Inflammatory macrophage (primary cell): ENCODE measurements at regions not wholly inside any gene's neighbourhood (a gene's known extent, or its start where the extent isn't known, plus 50 kb on each side); places are given as distances from the start of the nearest gene placed in this dataset.
"Not testable (repeated sequence)": the region's sequence is repeated elsewhere in the genome, so short reads cannot be mapped to it uniquely, and the experiment has no call there.

Source experiments
- DNase-seq, 2 donors: peaks; one replicate each; pipeline ENCODE4 v3.0.0-alpha.2; 2020 to 2022

DNA sequence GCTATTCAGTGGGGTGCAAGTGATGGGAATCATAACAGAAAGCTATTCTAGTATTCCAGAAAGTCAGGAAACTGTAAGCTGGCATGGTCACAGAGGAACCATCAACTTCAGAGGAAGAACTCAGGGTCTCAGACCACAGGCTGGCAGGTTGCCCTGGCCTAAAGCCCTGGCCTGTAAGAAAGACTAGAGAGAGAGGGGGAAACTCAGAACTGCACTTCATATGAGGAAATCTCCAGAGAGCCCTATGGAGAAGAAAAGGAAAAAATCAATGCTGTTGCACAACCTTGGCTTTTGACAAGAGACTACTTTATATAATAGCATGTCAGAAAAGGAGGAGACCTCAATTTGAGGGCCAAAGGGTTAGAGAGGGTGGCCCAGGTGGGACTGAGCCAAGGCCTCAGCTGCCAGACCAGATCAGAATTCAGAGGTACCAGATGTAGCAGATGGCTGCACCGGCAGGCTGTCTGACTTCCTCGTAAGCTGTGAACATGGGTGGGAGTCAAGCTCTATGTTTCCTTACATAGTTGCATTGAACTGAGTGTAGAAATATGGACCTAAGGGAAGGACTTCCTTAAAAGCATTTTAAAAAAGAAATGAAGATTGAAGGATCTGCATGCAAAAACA, 333.8 kb downstream of the PDCD6IP start:
- DNase-seq: peak; percentile 48 to 56

DNA sequence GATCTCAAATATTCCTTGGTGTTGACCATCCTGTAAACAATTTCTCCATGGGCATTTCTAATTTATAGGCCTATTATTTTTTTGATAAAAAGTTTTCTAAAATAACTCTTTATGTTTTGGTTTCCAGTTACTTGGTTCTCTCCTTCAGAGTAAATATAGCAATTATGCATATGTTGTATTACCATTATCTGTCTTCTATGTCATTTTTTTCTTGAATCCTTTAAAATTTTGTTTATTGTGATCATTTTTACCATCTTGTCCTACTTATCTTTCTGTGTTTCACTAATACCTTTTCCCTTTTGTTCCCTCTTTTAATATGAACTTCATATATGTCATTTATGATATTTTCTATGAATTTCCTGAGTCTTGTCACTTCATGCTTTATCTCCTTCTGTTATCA, 341.1 kb downstream of the PDCD6IP start:
- DNase-seq: no peak

DNA sequence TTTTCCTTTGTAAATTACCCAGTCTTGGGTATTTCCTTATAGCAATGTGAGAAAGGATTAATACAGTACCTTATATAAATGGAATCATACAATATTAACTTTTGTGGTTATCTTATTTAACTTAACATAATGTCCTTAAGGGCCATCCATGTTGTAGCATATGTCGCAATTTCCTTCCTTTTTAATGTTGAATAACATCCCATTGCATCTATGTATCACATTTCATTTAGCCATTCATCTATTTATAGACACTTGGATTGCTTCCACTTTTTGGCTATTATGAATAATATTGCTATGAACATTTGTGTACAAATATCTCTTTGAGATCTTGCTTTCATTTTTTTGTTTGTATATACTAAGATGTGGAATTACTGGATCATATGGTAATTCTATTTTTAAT, 342.2 kb downstream of the PDCD6IP start:
- peak; percentile 46 to 81 for DNase-seq

DNA sequence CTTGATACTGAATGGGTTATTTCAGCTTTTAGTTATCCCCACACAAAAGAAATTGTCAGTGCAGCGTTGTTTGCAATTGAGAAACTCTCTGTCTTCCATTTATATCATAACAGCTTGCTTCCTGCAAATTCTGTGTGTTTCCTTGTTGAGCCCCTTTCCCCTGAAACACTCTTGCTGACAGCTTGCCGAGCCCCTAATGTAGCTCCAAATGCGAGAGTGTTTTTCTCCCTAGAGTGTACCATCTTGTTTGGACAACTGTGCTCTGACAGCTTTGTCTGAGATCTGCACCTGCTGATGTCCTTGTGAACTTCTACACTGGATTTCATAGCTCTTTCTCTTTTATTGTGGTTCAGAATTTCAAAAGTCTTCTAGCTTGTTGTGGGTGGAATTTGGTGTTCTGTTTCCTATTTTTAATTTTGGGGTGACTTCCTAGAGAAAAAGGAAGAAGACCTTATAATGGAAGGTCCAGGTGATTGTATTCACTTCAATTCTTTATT, 343.5 kb downstream of the PDCD6IP start:
- DNase-seq: no peak

DNA sequence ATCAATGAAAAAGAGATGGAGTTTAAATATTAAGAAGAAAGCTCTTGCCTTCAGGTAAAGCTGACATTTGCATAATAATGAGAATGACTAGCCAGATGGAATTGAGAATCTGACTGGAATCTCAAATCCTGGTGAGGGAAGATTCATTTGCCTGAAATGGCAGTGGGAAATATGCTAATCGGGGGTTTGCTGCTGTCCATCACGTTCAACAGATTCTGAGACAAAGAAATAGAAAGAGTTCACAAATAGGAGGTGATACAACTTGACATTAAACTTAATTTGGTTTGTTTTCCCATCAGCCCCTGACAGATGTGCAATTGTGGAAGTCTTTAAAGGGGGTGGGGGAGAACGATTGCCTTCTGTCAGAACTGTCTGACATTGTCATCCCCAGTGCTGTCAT, 347.4 kb downstream of the PDCD6IP start:
- DNase-seq: no peak

DNA sequence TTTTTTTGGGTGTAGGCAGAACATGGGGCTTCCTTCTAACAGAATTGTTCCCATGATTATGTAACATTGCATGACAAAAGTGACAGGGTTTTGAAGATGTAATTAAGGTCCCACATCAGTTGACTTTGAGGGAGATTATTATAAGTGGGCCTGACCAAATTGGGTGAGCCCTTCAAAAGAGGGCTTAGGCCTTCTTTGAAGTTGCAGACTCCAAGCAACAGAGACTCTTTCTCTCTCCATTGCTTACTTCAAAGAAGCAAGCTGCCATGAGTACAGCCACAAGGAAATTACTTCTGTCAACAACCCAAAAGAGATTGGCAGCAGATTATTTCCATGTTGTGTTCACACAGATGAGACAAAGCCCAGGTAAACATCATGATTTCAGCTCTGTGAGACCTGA, 348.2 kb downstream of the PDCD6IP start:
- no peak for DNase-seq

DNA sequence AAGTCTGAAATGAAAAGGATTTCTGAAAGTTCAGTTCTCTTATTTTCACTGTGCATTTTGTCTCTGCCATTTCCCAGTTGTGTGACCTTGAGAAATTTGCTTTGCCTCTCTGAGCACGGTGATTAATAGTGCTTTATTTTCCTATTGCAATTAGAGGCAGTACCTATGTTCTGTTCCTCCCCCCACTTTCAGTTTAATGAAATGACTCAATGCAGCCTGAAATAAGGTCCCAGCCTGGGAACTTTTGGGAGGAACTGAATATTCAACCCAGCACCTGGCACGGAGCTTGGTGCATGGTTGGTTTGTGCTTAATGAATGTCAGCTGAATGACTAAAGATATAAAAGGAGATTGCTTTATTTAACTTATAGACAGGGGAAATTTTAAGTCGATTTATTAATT, 352.6 kb downstream of the PDCD6IP start:
- DNase-seq: no peak

DNA sequence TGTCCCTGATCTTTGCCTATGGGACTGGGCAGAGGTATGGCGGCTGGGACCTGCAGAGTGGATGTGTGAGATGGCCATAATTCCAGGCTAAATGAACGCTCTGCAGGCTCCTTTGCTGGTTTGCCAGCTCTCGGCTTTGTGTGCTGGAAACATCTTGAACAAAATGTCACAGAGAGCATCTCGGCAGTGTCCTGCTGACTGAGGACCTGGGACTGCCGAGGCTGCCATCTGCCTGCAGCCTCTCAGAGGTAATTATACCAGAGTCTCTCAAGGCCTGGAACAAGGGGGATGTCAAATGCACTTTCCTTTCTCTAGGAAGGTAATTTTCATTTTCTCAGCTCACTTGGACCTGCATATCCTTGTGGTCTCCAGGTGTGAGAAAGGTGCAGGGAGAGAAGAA, 354.2 kb downstream of the PDCD6IP start:
- DNase-seq: no peak

DNA sequence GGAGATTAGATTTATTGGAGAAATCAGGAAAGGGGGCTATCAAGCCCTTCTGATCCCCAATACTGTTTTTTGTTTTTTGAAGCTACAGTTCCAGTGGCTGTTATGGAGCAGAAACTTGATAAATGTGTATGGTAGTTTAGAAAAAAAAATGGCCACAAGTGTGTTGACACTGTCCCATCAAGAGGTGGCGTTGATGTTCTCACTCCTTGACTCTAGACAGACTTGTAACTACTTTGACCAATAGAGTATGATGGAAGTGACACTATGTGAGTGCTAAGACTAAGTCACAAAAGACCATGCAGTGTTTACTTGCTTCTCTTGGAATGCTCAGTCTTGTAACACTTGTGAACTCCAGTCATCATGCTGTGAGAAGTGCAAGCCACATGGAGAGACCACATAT, 356.7 kb downstream of the PDCD6IP start:
- DNase-seq: no peak

DNA sequence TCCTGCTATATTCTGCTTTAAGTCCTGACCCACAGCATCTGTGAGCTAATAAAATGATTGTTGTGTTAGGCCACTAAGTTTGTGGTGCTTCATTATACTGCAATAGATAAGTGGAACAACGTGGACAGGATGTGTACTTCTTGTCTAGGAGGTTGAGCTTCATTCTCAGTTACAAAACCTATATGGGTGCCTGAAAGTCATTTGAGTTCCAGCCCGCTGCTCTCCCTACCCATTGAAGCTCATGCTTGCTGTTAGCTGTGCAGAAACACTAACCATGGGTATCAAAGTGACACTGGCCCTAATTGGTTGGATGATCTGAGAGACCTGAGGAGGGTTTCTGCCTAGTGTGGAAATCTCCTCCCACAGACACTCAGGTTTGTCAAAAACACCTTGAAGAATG, 357.2 kb downstream of the PDCD6IP start:
- DNase-seq: no peak

DNA sequence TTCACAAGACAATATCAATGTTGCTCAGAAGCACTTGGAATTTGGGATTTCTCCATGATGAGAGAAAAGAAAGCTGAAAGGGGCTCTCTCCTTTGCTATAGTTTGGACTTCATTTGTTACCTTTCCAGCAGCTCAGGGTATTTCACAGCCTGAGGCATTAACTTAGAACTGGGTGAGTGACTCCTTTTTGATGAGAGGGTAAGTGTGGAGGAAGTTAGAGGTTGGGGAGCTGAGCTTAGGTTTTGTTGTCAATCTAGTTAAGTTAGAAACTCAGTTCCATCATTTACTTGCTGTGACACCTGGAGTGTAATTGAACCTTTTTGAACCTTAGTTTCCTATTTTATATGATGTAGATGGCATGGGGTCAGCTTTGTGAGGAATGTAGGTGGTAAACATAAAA, 359.1 kb downstream of the PDCD6IP start:
- DNase-seq: no peak

DNA sequence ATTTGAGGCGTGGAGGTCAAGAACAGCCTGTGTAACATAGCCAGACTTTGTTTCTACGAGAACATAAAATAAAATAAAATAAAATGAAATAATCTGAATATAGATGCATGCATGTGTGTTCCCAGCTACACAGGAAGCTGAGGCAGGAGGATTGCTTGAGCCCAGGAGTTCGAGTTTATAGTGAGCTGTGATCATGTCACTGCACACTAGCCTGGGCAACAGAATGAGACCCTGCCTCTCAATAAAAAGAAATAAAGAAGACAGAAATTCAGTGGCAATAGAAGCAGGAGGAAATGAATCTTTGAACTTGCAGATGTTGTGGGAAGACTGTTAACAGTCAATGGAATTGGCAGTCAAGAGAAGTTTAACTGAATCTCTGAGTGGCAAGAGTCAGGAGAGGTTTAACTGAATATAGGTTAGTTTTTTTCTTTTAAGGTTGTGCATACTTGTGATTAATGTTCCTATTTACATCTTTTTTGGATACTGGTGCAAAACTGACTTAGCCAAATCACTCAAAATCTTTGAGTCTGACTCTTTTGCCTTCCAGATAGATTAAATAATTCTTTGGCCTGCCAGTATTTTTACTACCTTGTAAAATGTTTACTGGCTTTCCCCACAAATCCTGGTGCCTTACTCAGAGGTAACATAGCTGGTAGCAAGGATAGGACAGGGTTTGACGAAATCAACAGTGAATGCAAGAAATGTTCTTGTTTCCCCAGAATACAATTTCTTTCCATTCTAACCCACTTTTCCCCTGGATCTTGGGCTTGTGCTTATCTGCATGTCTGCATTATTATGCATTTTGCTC, 361.4 kb downstream of the PDCD6IP start:
- no peak for DNase-seq

DNA sequence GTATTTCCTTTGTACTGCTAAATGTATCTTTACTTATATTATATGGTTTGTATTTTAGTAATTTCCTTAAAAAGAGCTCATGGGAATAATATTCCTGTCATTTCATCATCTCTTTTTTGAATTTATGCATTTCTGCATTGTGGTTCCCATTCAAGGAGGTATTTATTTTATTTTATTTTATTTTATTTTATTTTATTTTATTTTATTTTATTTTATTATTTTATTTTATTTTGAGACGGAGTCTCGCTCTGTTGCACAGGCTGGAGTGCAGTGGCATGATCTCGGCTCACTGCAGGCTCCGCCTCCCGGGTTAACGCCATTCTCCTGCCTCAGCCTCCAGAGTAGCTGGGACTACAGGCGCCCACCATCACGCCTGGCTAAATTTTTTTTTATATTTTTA, 371.2 kb downstream of the PDCD6IP start:
- not testable (repeated sequence) for DNase-seq

DNA sequence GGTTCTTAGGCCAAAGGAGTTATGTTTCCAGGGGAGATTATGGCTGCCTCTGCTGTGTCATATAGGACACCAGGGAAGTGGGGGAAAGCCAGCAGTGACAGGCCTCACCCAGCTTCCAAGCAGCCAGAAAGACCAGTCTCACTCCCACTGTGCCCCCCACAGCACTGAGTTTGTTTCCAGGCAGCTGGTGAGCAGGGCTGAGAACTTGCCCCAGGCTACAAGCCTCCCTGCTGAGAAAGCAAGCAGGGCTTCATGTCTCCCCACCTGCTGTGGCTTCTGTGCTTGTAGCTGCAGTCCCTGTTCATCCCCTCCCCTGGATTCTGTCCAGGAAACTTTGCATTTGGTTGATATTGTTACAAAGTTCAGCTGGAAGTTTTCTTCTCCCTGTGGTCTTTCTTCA, 376.3 kb downstream of the PDCD6IP start:
- no peak for DNase-seq

DNA sequence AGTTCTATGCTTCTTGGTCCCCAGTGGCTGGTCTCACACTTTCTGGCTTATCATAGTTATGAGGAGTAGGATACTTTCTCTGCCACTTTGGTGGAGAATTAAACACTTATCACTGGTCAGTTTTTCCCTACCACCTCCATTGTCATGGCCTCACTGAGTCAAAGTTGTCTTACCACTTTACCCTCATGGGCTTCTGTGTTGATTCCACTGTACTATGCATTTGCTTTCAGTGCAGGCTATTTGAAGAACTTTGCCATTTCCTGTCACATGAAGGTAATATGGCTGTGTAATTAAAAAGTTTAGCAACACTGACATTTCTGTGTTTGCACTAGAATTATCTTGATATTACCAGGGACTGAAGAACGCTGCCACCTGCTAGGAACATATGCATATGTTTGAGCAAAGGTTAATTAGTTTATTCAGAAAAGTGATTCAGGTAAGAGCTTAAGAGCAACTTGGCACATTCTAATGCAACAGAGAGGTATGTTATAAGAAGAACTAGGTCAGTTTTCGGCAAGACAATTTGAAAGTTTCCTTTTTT, 377.3 kb downstream of the PDCD6IP start:
- no peak for DNase-seq

DNA sequence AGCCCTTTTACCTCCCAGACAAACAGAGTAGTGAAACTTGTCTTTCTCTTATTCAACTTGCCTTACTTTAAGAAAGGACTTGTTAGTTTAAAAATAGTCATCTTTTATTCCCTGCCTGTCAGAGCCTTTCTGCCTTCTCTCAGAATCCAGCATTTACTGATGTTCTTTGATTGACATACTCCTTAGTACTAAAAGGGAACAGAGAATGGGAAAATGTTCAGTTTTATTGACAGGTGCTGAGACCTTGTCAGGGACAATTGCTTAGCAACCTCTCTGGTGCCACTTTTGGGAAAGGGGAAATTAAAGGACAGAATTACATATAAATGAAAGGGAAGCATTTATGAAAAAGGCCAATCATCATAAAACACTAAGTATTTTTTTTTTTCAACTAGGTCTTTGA, 378.3 kb downstream of the PDCD6IP start:
- DNase-seq: no peak

DNA sequence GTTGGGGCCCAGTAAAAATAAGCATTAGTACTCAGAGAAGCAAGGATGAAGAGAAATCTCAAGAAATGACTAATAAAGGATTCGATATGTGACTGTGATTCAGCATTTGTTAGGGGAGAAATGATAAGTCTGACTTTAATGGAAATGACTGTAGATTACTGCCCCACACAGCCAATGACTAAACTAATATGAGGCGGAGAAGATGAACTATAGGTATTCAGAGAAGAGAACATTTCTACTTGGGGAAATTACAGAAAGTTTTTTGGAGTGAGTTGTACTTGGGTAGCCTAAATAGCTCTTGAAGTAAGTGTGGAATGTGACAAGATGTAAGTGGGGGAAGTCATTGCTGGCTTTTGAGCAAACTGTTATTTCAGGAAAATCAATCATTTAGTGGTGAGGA, 380.0 kb downstream of the PDCD6IP start:
- no peak for DNase-seq

DNA sequence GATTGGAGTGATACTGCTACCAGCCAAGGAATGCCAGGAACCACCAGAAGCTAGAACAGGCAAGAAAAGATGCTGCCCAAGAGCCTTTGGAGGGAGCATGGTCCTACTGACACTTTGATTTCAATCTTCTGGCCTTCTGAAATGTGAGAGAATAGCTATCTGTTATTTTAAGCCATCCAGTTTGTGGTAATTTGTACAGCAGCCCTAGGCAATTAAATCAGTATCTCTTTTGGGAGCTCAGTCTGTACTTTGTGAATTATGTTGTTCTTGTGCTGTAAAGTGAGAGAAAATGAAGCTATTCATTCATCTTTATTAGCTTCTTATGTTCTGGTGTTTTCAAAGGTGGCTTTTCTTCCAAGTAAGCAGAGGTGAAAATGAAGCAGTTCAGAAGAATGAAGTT, 381.3 kb downstream of the PDCD6IP start:
- DNase-seq: no peak

DNA sequence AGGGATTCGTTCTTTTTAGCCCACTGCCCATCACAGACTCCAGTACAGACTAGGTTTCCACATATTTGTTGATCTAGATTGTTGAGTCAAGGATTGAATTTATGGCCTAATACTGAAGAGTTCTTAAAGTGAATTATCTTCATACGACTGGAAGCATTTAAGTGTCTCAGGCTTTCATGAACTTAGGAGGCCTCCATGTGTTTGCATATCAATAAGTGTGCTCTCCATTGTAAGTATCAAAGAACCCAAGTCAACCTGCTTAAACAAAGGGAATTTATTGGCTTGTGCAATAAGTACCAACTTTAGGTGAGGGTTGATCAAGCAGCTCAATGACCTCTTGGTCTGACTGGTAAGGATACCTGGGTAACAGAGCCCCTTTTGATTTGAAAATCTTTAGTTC, 382.1 kb downstream of the PDCD6IP start:
- DNase-seq: no peak

DNA sequence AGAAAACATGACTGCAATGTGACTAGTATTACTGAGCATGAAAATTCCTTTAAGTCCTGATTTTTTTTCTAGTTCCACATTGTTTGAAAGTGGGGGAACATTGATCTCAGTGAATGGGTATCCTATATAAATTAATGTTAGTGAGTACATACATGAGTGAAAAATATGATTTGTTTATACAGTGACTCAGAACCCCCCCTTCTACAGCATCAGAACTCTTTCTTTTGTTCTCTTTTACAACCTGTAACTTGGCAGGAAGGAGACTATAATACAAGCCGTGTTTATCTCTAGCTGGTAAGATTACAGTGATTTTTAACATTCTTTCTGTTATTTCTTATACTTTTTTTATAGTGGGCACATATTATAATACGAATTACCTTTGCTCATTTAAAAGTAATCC, 384.7 kb downstream of the PDCD6IP start:
- no peak for DNase-seq

DNA sequence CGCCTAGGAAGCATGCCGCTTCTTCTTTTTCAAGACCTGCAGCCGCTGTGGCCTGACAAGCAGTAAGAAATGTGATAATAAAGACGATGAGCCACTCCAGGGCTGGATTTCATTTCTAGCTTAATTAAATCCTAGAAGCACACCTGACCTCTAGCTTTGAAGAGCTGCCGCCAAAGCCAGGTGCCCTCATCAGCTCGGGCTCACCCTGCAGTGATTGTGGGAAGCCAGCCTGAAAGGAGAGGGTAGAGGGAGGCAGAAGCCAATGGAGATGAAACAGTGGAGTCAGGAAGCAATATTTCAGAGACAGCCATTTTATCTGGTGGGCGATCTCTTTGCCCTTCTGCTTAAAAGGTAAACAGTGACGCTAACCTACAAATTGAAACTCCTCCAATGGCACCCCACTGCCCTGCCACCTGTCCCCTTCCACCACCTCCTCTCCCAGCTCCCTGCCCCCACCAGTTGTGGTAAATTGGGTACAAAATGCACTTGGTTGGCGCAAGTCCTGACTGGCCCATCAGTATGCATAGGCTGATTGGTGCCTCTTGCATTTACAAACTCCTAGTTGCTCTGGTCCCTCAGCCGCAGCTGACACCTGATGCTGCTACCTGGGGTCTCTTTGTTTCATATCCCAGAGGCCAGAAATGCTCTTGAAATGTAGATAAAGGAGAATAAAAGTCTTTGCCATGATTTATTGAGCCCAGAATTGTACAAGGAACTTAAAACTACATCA, 385.3 kb downstream of the PDCD6IP start:
- no peak for DNase-seq

DNA sequence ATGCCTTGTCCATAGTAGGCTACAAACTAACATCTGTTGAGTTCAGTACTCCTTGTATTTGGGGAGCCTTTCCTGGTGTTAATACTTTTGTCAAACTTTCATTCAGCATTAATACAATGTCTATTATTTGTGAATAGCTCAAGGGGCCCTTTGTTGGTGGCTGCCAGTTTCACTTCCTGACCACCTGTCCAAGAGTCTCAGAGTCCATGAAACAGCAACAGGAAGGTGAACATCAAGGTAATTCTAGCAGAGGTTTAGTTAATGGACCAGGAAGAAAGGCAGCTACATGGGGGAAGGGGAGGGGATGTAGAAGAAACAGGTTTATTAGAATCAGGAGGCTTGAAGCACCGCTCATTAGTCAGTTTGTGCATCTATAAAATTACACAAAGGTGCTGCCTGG, 386.9 kb downstream of the PDCD6IP start:
- DNase-seq: no peak

DNA sequence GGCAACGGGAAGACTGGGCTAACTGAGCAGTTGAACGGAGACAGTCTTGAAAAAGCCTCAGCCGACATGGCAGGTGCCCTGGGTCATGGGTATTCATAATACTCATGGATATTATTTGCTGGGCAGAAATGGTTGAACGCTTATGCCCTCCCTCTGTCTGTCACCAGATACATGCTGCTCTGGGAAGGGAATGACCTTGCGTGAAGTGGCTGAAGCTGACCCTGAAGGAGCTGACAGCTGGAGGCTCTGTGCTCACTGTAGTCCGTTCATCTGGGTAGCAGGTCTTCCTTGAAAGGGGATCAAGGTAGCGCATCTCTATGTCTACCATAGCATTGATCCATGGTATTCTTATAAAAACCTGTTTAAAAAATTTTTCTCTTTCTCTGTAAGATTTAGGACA, 390.7 kb downstream of the PDCD6IP start:
- DNase-seq: no peak
